ENCODE measurements at regions not wholly inside any gene's neighbourhood (a gene's known extent, or its start where the extent isn't known, plus 50 kb on each side); places are given as distances from the start of the nearest gene placed in this dataset.

DNA sequence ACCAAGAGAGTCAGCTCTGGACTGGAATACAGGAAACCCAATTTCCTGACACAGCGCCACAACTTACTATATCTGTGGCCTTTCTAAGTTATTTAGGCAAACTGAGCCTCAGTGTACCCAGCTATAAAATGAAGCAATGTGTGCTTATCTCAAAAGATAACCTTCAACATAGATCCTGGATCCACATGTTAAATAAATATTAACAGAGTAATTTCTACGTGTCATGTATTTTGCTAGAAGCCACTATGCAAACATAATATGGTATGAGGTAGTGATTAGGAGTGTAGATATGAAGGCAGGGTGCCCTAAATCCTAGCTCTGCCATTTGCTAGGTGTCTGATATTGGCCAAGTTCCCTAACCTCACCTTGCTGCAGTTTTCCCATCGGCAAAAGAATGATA is 527.0 kb downstream of the RAB28 start:
- no peaks in the 10 kb centered on the region for H3K27me3 ChIP-seq (ENCODE audit: control insufficient read depth, extremely low read depth, insufficient read depth, low read length)
- no peaks in the 10 kb centered on the region for H3K36me3 ChIP-seq (ENCODE audit: control insufficient read depth in 2 of 2, extremely low read depth in 1 of 2, insufficient read depth in 2 of 2, low read length in 2 of 2)
- no peaks in the 10 kb centered on the region for H4K20me1 ChIP-seq (ENCODE audit: control insufficient read depth, extremely low read depth, insufficient read depth, low read length)
- H3K4me2 ChIP-seq (ENCODE audit: control insufficient read depth, extremely low read depth, insufficient read depth, low read depth, low read length) = no peak overlapping the region
- no peak overlapping the region for H3K9ac ChIP-seq (ENCODE audit: control insufficient read depth, extremely low read depth, insufficient read depth, low read length)
- H3K4me3 ChIP-seq (ENCODE audit: control insufficient read depth in 2 of 3, extremely low read depth in 1 of 3, insufficient read depth in 2 of 3, low read depth in 1 of 3, low read length in 3 of 3) = no peak overlapping the region
- H3K4me1 ChIP-seq (ENCODE audit: control insufficient read depth, extremely low read depth, insufficient read depth, low read length) = no peaks in the 10 kb centered on the region
- no peaks in the 10 kb centered on the region for H3K9me3 ChIP-seq (ENCODE audit: control insufficient read depth, low read depth, low read length)
- DNase-seq (ENCODE audit: low read depth, low spot score) = no peak
- dilution Hi-C loops (cut with MboI; ENCODE audit: extremely low pct_ligation_motif_present, low sequenced_read_pairs) = no loop called here
- TF ChIP-seq, protein P1, sequence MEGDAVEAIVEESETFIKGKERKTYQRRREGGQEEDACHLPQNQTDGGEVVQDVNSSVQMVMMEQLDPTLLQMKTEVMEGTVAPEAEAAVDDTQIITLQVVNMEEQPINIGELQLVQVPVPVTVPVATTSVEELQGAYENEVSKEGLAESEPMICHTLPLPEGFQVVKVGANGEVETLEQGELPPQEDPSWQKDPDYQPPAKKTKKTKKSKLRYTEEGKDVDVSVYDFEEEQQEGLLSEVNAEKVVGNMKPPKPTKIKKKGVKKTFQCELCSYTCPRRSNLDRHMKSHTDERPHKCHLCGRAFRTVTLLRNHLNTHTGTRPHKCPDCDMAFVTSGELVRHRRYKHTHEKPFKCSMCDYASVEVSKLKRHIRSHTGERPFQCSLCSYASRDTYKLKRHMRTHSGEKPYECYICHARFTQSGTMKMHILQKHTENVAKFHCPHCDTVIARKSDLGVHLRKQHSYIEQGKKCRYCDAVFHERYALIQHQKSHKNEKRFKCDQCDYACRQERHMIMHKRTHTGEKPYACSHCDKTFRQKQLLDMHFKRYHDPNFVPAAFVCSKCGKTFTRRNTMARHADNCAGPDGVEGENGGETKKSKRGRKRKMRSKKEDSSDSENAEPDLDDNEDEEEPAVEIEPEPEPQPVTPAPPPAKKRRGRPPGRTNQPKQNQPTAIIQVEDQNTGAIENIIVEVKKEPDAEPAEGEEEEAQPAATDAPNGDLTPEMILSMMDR (optimal IDR thresholded peaks at IDR 0.05 in 1 of 3, IDR thresholded peaks at IDR 0.05 in 1 of 3, conservative IDR thresholded peaks at IDR 0.05 in 1 of 3; ENCODE audit: extremely low read depth in 1 of 3, insufficient read depth in 2 of 3, low read length in 3 of 3) = no peak
- TF ChIP-seq EZH2 (IDR thresholded peaks at IDR 0.05; ENCODE audit: low read length) = no peak
- H3K27ac ChIP-seq (ENCODE audit: control insufficient read depth, insufficient read depth, low read length) = no peak overlapping the region
- H3K79me2 ChIP-seq (ENCODE audit: control insufficient read depth, insufficient read depth, low read length) = no peaks in the 10 kb centered on the region
- no peak overlapping the region for H2AFZ ChIP-seq (ENCODE audit: control insufficient read depth, low read length)
- FAIRE-seq = no peak
- no peaks in the 10 kb centered on the region for H3K9me1 ChIP-seq (ENCODE audit: control insufficient read depth, extremely low read depth, insufficient read depth, low read length)

GRCh38 chr4:12956026-12956425 is 528.1 kb downstream of the RAB28 start:
- Histone ChIP-seq H3K9me3 (ENCODE audit: control insufficient read depth, low read depth, low read length) (no peaks in the 10 kb centered on the region), H2AFZ (ENCODE audit: control insufficient read depth, low read length) (no peak overlapping the region), H3K9me1 (ENCODE audit: control insufficient read depth, extremely low read depth, insufficient read depth, low read length) (no peaks in the 10 kb centered on the region), H3K4me2 (ENCODE audit: control insufficient read depth, extremely low read depth, insufficient read depth, low read depth, low read length) (no peak overlapping the region), H3K36me3 (ENCODE audit: control insufficient read depth in 2 of 2, extremely low read depth in 1 of 2, insufficient read depth in 2 of 2, low read length in 2 of 2) (no peaks in the 10 kb centered on the region), H3K27me3 (ENCODE audit: control insufficient read depth, extremely low read depth, insufficient read depth, low read length) (no peaks in the 10 kb centered on the region), H3K4me1 (ENCODE audit: control insufficient read depth, extremely low read depth, insufficient read depth, low read length) (no peaks in the 10 kb centered on the region), H3K9ac (ENCODE audit: control insufficient read depth, extremely low read depth, insufficient read depth, low read length) (no peak overlapping the region), H4K20me1 (ENCODE audit: control insufficient read depth, extremely low read depth, insufficient read depth, low read length) (no peaks in the 10 kb centered on the region), H3K27ac (ENCODE audit: control insufficient read depth, insufficient read depth, low read length) (no peak overlapping the region), H3K79me2 (ENCODE audit: control insufficient read depth, insufficient read depth, low read length) (no peaks in the 10 kb centered on the region), H3K4me3 (ENCODE audit: control insufficient read depth in 2 of 3, extremely low read depth in 1 of 3, insufficient read depth in 2 of 3, low read depth in 1 of 3, low read length in 3 of 3) (no peak overlapping the region)
- FAIRE-seq = no peak
- no peak for TF ChIP-seq EZH2 (IDR thresholded peaks at IDR 0.05; ENCODE audit: low read length)
- TF ChIP-seq, protein P1 (optimal IDR thresholded peaks at IDR 0.05 in 1 of 3, IDR thresholded peaks at IDR 0.05 in 1 of 3, conservative IDR thresholded peaks at IDR 0.05 in 1 of 3; ENCODE audit: extremely low read depth in 1 of 3, insufficient read depth in 2 of 3, low read length in 3 of 3) = no peak
- no peak for DNase-seq (ENCODE audit: low read depth, low spot score)
- dilution Hi-C loops (cut with MboI; ENCODE audit: extremely low pct_ligation_motif_present, low sequenced_read_pairs) = no loop called here

Data from keratinocyte (primary cell).